A204.1 (cell line): ENCODE measurements at regions not wholly inside any gene's neighbourhood (a gene's known extent, or its start where the extent isn't known, plus 50 kb on each side); places are given as distances from the start of the nearest gene placed in this dataset.

Source experiments
- FAIRE-seq: peaks from 2 replicates; lab custom pipeline; 2012; peaks lifted over from hg19 to GRCh38; lab: Jason Lieb, UNC

DNA sequence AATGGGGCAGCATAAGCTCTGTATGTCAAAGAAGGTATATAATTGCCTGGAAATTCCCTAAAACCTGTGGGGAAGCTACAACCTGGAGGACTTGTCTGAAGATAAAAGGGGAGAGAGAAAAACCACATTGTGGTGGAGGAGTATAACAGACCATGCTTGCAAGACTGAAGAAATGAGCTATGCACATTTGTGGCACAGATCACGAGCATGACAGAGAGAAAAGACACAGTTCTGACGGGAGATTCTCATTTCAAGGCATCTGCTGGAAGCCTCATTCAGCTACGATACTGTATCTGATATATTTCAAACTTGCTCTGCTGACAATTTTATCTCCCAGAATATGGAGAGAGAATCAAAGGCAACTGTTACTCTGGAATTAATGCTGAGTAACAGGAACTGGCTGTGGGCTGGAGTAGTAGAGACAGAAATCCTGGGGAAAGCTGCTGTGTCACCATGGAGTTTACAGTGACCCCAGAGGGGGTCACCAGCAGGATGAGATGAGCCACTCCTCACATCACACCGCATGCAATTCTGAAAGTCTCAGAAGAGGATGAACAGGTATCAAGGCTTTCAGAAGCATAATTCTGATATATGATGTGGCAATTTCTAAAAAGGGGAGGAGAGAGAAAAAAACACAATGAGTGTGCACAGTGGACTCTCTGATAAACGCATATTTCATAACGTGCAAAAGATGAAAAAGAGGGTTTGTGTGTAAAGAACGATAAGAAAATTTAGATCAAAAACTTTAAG lies 528.8 kb downstream of the IRX1 start:
- no peak for FAIRE-seq

DNA sequence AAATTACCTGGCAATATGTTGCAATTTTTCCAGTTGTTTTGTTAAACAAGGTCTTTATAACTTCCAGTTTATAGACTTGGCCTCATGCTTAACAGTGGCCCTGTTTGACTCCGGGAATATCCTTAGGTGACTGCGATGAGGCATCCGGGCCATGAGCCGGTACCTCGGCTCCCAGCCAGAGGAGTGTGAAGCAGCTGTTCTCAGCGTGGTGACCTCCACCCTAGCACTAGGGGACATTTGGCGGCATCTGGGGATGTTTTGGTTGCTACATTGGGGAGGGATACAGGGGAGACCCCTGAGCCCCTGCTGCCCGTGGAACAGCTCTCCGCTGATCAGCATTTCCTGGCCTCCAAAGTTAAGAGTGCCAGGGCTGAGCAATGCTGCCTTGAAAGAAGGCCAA lies 533.4 kb downstream of the IRX1 start:
- FAIRE-seq: no peak

DNA sequence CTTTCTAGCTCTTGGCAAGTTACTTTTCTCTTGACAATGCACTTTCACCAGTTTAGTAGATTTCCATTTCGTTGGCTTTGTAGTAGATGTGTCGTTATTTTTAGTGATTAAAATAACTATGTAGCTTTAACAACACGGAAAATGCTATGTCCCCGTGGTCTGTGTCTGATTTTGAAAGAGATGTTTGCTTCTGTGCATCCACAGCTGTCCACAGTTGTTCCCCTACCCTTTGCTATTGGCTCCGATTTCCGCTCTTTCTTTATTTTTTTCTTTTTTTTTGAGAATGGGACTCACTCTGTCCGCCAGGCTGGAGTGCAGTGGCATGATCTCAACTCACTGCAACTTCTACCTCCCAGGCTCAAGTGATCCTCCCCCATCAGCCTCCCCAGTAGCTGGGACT lies 533.9 kb downstream of the IRX1 start:
- no peak for FAIRE-seq

DNA sequence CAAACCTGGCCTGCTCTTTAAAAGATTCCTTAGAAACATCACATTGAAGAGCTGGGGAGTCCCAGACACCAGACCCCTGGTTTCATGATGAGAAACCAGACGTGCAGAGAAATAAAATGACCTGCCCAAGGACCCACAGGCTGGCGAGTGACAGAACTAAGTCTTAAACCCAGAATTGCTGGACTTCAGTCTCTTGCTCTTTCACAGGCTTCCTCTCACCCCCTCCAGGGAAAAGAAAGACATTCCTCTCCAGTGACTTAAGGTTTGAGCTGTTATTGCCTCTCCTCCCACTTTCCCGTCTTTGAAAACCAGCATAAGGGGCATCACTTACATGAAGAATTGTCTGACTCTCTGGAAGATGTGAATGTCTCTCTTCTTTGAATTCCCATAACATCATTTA lies 535.2 kb downstream of the IRX1 start:
- no peak for FAIRE-seq

DNA sequence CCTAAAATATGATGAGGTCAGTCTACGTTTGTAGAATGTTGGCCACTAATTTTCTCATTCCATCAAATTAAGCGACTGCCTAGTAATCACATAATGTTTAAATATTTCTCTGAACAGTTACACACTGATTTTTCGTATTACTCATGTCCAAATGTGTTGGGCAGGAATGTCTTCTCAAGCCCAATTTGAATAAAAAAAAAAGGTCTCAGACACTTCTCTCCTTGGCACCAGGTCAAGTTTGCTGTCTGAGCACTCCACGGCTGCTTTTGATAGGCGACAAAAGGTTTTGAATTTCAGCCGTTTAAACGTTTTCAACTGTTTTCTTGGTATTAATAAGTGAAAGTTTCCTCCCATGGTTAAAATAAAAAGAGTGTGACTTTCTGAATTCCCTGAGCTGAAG lies 542.1 kb downstream of the IRX1 start:
- FAIRE-seq: no peak

DNA sequence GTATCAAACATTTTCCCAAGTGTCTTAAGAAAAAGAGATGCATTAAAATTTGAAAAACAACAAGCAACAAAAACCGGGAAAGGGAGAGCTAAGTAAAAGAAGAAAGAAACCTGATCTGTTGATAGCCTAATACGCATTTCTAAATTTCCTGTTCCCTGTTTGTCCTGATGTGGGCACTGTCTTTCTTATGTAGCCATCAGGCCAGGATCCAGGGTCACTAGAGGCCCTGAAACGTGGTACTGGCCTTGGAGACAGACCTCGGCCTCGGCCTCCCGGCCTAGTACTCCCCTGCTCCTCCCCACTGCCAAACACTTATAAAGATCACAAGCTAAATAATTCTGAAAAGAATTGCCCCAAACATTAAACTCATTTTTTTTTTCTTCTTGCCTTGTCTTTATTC lies 547.2 kb downstream of the IRX1 start:
- no peak for FAIRE-seq

DNA sequence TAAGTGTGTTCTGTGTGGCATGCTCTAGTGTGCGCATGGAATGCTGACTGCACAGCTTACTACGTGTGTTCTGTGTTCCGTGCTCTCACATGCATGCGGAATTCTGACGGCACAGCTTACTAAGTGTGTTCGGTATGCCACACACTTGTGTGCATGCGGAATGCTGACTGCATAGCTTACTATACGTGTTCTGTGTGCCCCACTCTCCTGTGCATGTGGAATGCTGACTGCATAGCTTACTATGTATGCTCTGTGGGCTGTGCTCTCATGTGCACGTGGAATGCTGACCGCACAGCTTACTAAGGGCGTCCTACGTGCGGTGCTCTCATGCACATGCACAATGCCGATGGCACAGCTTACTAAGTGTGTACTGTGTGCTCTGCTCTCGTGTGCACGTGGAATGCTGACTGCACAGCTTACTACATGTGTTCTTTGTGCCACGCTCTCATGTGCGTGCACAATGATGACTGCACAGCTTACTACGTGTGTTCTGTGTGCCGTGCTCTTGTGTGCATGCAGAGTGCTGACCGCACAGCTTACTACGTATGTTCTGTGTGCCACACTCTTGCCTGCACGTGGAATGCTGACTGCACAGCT lies 548.9 kb downstream of the IRX1 start:
- FAIRE-seq: no peak

DNA sequence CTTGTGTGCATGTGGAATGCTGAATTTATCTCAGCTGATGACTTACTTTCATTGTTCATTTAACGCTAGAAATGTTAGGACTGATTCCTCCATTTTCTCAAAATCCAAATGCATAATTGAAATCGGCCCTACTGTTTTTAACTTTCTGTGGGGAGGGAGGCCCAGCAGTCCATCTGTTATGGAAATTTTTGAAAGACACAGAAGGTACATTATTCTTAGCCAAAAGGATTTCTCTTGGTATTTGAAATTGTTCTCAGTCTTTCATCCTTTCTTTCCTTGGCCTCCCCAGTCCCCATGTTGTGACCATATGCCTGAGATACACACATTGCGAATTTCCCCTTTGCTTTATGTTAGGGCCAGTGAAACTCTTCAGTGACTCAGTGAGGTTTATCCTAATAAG lies 549.9 kb downstream of the IRX1 start:
- FAIRE-seq: no peak

DNA sequence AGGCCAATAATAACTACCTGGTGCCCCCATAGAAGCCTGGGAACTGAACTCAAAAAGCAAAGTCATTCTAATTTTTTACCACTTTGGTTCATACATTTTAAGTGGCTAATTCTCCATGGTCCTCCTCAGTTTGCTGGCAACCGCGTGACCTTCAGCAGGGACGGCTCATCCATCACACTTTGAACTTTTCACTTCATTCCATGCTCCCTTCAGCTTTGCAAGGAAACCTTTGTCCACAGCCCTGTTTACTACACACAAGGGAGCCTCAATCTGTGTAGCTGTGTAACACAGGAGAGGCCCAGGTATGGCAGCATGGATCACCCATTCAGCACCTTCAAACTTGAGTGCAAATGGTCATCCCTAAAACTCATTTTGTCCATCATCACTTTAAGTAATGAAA lies 552.4 kb downstream of the IRX1 start:
- FAIRE-seq: no peak

DNA sequence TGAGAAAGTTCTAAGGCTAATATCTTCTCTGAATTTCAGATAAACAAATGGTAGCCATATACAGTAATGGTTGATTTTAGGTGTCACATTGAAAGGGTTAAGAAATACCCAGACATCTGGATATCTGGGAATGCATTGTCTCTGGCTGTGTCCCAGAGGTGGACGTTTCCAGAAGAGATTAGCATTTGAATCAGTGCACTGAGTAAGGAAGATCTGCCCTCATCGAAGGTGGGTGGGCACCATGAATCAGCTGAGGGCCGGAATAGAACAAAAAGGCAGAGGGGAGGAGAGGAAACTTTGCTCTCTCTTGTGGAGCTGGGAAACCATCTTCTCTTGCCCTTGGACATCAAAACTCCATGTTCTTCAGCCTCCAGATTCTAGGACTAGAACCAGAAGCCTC lies 554.4 kb downstream of the IRX1 start:
- FAIRE-seq: no peak

DNA sequence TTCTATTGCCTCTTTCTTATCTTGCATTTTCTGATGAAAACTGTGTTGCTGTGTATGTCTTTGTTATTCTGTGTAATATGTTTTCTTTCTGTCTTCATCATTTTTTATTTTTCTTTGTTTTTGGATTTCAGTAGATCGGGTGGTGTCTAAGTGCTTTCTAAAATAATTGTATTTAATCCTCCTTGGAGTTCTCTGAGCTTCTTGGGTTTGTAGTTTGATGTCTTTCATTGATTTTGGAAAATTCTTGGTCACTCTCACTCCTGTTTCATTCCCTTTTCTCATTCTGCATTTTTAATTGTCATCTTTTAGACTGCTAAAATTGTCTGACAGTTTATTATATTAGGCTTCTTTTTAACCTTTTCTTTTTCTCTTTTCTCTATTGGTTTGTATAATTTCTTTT lies 560.5 kb downstream of the IRX1 start:
- FAIRE-seq: no peak

DNA sequence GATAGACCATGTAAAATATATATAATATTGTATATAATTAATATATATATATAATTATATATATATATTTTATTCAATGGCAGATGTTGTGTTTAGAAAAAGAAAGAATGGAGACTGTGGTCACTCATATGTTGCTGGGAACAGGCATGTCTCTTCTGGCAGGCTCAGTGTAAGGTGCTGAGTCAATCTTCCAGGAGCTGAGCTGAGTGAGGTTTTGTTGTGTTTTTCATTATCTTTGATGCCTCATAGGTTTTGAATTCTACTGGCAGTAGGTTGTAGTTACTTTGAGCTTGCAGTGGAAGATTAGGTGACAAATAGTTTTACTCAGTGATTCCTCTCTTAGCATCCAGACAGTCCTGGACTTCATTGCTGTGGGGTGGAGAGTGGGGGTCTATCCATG lies 561.3 kb downstream of the IRX1 start:
- FAIRE-seq: no peak

DNA sequence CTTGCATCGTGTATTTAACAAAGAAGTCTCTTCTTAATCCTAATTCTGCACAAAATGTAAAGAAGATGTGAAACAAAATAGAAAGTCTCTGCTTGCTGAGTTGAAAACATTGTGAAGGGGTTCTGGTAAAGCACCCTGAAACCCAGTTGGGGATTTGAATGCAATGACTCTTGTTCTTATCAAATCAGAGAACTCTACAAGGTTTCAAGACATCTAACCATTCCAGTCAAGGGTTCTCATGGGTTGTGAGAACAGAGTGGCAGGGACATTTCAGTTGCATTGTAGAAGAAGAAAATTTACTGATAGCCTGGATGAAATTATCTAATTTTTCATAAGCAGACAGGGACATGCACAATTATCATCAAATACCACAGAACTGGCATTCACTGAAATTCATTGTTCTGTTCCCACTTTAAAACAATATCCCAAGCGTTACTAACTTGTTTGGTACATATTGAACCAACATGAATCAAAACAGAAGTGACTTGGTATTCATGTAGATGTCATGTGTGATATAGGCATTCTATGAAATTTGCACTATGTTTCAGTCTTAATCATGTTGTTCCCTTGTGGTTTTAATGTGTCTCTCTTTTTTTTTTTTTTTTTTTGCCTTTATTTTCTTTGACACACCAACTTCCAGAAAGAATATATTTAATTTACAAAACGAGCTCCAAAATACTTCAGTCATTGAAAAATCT lies 563.3 kb downstream of the IRX1 start:
- FAIRE-seq: no peak

DNA sequence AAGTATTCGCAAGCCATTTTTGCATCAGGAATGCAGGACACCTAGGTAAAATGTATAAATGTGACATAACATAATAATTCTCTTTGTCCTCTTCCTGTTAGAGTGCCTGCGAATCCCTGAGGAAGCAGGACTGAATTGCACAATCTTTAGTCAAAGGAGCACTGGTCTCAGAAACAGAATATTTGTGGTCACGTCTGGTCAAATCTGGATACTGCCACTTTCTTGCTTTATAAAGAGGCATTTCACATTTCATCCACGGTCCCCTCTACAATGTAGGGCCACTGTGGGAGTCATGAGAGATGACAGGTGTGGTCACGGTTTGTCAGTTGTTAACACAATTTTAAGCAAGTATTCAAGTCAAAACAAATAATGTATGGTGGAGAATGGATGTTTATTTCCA lies 564.0 kb downstream of the IRX1 start:
- FAIRE-seq: no peak

DNA sequence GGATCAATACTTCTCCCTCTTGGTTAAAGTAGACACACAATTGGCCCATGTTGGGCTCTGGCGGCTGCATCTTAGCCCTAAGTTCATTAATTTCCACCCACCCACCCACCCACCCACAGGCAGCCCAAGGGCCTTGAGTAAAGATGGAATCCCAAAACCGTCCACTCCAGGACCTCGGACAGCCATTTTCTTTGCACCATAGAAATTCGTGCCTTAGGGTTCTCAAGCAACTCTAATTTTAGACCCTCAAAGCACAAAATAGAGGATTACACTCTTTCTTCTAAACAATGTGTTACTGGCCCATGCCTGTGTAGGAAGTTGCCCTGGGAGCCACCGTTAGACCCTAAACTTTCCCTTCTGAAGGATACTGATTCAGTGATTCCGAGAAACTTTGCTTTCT lies 568.5 kb downstream of the IRX1 start:
- FAIRE-seq: no peak

DNA sequence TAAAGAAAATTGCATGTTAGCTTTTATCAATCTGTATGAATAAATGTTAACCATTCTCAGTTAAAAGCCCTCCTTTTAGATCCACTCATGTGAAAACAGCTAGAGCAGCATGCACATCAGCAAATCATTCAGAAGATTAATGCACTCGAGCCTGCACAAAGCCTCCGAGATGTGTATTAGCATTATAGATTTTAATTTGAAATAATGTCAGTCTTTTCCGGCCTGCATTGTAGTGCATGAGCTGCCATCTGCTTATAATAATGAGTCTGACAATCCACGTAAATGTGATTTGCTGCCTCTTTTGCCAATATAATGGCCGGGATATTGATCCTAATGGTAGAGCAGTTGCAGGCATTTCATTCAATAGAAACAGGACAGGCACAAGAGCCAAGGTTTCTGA lies 585.1 kb downstream of the IRX1 start:
- no peak for FAIRE-seq

DNA sequence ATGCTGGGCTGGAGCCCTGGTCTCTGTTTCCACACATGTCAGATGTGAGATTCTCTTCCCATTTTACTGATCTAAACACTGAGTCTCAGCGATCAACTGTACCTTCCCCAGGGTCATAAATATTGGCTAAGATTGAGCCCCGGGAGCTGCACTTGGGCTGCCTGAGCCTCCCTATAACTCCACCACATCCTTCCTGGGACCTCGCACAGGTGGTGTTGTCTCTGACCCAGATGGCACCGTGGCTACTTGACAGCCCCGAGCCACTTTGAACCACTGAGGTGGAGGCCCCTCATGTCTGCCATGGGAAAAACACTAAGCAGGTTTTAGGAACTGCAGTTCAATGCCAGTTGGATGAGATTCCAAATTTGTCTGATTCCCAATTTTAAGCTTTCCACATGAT lies 586.5 kb downstream of the IRX1 start:
- FAIRE-seq: no peak

DNA sequence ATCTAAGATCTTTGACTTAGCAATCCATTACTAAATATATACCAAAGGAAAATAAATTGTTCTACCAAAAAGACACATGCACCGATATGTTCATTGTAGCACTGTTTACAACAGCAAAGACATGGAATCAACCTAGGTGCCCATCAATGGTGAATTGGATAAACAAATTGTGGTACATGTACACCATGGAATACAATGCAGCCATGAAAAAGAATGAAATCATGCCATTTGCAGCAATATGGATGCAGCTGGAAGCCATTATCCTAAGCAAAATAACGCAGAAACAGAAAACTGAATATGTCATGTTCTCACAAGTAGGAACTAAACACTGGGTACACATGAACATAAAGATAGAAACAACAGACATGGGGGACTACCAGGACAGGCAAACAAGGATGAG lies 589.5 kb downstream of the IRX1 start:
- FAIRE-seq: no peak

DNA sequence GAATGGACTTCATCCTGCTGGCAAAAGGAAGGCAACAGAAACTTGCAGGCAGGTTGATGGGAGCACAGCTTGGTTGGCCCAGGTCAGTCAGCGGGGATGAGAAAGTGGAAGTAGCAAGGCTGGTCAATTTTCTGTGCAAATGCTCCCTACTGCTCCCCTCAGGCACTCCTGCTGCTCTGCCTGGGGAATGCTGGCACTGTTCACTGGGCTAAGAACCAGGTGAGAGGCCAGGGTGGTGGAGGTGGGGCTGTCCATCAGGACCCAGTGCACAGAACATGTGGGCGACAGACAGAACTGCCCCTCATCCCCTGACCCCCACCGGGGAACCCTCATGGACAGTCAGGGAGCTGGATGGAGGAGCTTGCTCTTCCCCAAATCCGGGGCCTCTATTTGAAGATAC lies 593.1 kb downstream of the IRX1 start:
- FAIRE-seq: no peak

DNA sequence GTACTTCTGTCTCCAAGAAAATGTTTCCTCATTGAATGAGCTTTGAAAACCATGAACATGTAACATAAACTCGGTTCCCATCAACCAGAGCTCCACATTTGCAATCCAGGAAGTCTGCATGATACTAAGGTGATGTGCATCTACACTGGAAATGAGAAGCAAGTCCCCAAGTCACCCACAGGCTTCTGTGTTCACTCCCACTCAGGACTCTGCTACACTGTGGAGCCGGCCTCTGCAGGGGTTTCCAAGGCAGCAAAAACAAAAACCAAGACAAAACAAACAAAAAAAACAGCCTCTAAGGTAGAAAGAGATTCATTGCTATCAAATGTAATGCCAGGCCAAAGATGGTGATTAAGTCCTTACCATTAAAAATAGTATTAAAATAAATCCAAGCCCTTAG lies 593.7 kb downstream of the IRX1 start:
- FAIRE-seq: no peak

DNA sequence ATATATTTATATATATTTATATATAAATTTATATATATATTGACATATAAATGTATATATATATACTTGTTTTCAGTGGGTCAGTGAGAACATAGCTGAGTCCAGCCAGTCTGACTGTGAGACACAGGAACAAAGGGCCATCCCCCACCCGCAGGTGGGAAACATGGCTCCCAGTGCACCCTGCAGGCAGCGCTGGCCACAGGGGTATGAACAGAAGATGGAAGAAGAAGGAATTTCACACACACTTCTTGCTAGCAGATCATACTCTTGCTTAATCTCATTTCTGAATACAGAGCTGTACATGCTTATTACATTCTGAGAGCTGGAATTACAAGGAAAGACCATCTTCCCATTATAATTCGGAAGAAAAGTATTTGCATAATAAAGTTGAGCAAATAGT lies 595.4 kb downstream of the IRX1 start:
- FAIRE-seq: no peak

DNA sequence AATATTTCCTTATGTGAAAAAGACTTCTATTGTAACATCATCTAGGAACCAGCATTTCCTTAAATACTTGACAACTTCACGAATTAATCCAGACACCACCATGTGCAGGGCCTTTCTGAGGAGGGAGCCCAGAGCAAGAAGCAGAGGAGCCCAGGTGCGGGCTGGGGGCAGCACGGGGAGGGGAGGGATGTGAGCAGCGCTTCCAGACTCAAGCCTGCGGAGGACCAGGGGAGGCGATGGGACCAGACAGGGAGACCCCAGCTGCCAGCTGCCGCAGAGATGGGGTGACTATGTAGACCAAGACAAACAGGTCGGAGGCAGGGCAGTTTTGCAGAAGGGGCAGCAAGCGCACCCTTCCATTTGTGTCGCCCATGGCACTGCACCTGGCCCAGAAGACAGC lies 596.1 kb downstream of the IRX1 start:
- no peak for FAIRE-seq

DNA sequence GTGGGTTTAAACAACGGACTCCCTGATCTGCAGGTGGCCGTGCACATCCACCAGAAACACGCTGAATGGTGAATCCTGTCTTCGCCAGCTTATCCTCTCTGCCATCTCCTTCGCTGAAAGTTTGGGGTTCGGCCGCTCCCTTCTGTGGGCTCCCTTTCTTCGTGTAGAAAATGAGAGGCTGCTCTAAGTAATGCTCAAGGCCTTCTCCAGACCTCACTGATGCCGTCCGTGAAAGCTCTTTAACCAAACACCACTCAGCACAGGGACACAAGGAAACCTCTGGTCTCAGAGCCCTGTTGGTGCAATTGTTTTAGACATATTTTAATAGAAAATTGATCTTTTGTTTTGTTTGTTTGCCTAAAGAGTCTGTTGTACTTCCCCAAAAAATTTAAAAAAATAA lies 596.5 kb downstream of the IRX1 start:
- FAIRE-seq: no peak

DNA sequence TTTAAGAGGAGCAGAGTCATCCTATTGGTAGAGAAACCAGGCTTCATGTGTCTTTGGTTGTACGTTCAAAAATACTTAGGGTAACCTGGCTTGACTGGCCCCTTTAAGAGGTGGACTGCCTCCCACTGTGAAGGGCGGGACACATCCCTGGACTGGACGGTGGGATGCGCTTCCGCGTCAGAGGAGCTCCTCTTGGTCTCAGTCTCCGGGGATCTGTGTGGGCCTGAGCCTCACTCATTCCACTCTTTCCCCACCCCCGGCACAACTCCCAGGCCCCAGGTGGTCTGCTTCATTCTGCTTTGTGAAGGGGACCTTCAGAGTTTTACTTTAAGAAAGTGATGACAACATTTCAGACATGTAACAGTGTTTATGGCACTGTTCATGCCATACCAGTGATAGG lies 601.1 kb downstream of the IRX1 start:
- FAIRE-seq: no peak
